ENCODE measurements at regions not wholly inside any gene's neighbourhood (a gene's known extent, or its start where the extent isn't known, plus 50 kb on each side); places are given as distances from the start of the nearest gene placed in this dataset.

- TF ChIP-seq CTCF (tag by site-specific recombination; IDR thresholded peaks at IDR 0.05) (no peak), ZNF513 (tag by site-specific recombination; IDR thresholded peaks at IDR 0.05) (no peak), ZNF239 (tag by site-specific recombination; IDR thresholded peaks at IDR 0.05) (no peak)
These were observed 102.8 kb upstream of the C1orf21 start for GRCh38 chr1:184283999-184284398.
